Stomach smooth muscle (tissue), 2 donors: ENCODE measurements at regions not wholly inside any gene's neighbourhood (a gene's known extent, or its start where the extent isn't known, plus 50 kb on each side); places are given as distances from the start of the nearest gene placed in this dataset.

Experiments
- H3K27ac ChIP-seq: one replicate; pipeline ENCODE4 v1.7.0; 2013; ENCODE audit warnings: mild to moderate bottlenecking, low read length, inconsistent platforms
- H3K27me3 ChIP-seq, 2 donors: one replicate each; pipeline ENCODE4 v1.7.0; 2013; ENCODE audit warnings: low read length in 2 of 2; ENCODE audit not compliant: insufficient read depth in 2 of 2, control insufficient read depth in 1 of 2
- H3K36me3 ChIP-seq, 2 donors: one replicate each; pipeline ENCODE4 v1.7.0; 2013; ENCODE audit warnings: low read length in 2 of 2; ENCODE audit not compliant: control insufficient read depth in 2 of 2, insufficient read depth in 2 of 2
- H3K4me1 ChIP-seq: one replicate; pipeline ENCODE4 v1.7.0; 2013; ENCODE audit warnings: low read length; ENCODE audit not compliant: control insufficient read depth, insufficient read depth
- H3K4me3 ChIP-seq, 2 donors: one replicate each; pipeline ENCODE4 v1.7.0; 2013; ENCODE audit warnings: low read length in 2 of 2
- H3K9ac ChIP-seq, 2 donors: one replicate each; pipeline ENCODE4 v1.7.0; 2013; ENCODE audit warnings: low read length in 2 of 2, mild to moderate bottlenecking in 1 of 2
- H3K9me3 ChIP-seq, 2 donors: one replicate each; pipeline ENCODE4 v1.7.0; 2013; ENCODE audit warnings: low read length in 2 of 2; ENCODE audit not compliant: control insufficient read depth in 2 of 2
- donor health status: healthy.
- donor health status: Pancreatic carcinoma.

GRCh38 chr5:81914696-81915095, 57.1 kb upstream of the ATG10 start:
- no peaks in the 10 kb centered on the region for H3K27me3 ChIP-seq
- H3K4me3 ChIP-seq = no peak overlapping the region
- no peaks in the 10 kb centered on the region for H3K36me3 ChIP-seq
- H3K9ac ChIP-seq = no peak overlapping the region
- H3K9me3 ChIP-seq = no peaks in the 10 kb centered on the region
- no peaks in the 10 kb centered on the region for H3K4me1 ChIP-seq
- H3K27ac ChIP-seq = no peak overlapping the region

- no peak overlapping the region for H3K4me3 ChIP-seq
- H3K27ac ChIP-seq = no peak overlapping the region
- no peaks in the 10 kb centered on the region for H3K36me3 ChIP-seq
- H3K4me1 ChIP-seq = peaks cover 2% of the 10 kb centered on the region
- H3K9me3 ChIP-seq = no peaks in the 10 kb centered on the region
- H3K27me3 ChIP-seq = no peaks in the 10 kb centered on the region
- no peak overlapping the region for H3K9ac ChIP-seq
Measured at GRCh38 chr5:81912933-81913332, 58.9 kb upstream of the ATG10 start.

DNA sequence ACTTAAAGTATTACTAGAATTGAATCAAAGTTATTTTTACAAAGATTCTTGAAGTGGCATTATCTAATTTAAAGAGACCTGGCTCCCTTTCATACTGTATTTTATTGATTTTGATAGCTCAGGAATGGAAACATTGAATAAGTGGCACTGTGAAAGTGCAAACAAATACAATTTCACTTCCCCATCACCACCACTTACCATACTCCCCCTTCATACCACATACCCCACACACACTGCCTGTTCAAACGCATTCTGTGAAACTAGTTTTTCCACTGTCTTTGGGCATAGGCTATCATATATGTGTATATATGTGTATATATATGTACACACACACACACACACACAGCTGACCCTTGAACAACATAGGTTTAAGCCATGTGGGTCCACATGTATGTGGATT, 62.1 kb upstream of the ATG10 start:
- H3K4me1 ChIP-seq = peaks cover 4% of the 10 kb centered on the region
- H3K36me3 ChIP-seq = no peaks in the 10 kb centered on the region
- H3K9me3 ChIP-seq = no peaks in the 10 kb centered on the region
- no peaks in the 10 kb centered on the region for H3K27me3 ChIP-seq
- no peak overlapping the region for H3K9ac ChIP-seq
- no peak overlapping the region for H3K4me3 ChIP-seq
- no peak overlapping the region for H3K27ac ChIP-seq

DNA sequence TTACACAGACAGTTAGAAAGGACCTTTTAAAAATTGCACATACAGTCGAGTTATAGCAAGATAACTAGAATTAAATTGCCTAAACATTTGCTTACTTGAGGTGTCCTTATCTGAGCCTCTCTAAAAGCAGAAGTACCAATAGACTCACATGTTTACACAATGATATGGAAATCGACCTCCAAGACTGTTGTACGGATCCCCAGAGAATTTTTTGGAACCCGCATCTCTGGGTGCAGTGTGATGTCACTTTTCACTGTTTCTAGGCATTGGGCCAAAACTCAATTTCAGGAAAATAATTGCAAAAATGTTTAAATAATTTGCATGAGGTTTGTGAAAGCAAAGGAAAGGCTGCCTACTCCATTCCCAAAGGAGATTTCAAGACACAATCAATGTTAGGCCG, 63.1 kb upstream of the ATG10 start:
- Histone ChIP-seq H3K4me1 (peaks cover 4% of the 10 kb centered on the region), H3K36me3 (no peaks in the 10 kb centered on the region), H3K9me3 (no peaks in the 10 kb centered on the region), H3K27me3 (no peaks in the 10 kb centered on the region), H3K9ac (no peak overlapping the region), H3K27ac (no peak overlapping the region), H3K4me3 (no peak overlapping the region)

GRCh38 chr5:81908044-81908443, 63.8 kb upstream of the ATG10 start:
- Histone ChIP-seq H3K36me3 (no peaks in the 10 kb centered on the region), H3K27me3 (no peaks in the 10 kb centered on the region), H3K4me1 (peaks cover 4% of the 10 kb centered on the region), H3K9ac (no peak overlapping the region), H3K4me3 (no peak overlapping the region), H3K9me3 (no peaks in the 10 kb centered on the region), H3K27ac (no peak overlapping the region)

DNA sequence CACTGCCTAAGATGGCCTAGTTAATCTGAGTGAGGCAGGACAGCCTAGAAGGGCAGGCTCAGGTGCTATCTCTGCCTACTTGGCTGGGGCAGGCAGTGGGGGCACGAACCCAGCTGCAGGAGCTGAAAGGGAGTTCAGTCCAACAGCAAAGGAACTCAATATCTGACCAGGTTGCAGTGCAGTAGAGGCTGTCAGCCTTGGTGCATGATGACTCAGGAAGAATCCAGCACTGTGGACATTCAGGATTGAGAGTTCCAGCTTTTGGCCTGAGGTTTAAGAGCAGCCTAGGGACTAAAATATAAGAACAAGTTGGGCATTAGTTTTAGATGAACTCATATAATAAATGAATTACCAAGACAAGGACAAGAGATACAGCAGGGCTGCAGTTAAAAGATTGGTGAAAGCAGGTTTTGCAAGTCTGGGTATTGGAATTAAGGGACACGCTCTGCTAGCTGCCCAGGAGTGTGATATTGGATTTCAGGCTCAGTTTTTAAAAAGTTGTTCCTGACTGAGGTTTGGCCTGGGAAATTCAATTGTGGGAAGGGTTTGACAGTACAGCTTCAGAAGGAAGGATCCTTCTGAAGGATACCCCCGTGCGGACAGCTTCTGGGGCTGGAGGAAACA, 64.7 kb upstream of the ATG10 start:
- H3K4me1 ChIP-seq = peaks cover 4% of the 10 kb centered on the region
- H3K27me3 ChIP-seq = no peaks in the 10 kb centered on the region
- H3K27ac ChIP-seq = no peak overlapping the region
- no peaks in the 10 kb centered on the region for H3K36me3 ChIP-seq
- no peak overlapping the region for H3K4me3 ChIP-seq
- no peaks in the 10 kb centered on the region for H3K9me3 ChIP-seq
- H3K9ac ChIP-seq = no peak overlapping the region

GRCh38 chr5:81906086-81906485, 65.7 kb upstream of the ATG10 start:
- H3K4me1 ChIP-seq = peaks cover 4% of the 10 kb centered on the region
- no peak overlapping the region for H3K9ac ChIP-seq
- no peak overlapping the region for H3K27ac ChIP-seq
- H3K4me3 ChIP-seq = no peak overlapping the region
- no peaks in the 10 kb centered on the region for H3K36me3 ChIP-seq
- H3K9me3 ChIP-seq = no peaks in the 10 kb centered on the region
- H3K27me3 ChIP-seq = no peaks in the 10 kb centered on the region

- no peak overlapping the region for H3K4me3 ChIP-seq
- H3K9ac ChIP-seq = no peak overlapping the region
- peaks cover 4% of the 10 kb centered on the region for H3K4me1 ChIP-seq
- H3K36me3 ChIP-seq = no peaks in the 10 kb centered on the region
- H3K27me3 ChIP-seq = no peaks in the 10 kb centered on the region
- H3K9me3 ChIP-seq = no peaks in the 10 kb centered on the region
- no peak overlapping the region for H3K27ac ChIP-seq
Measured at GRCh38 chr5:81904861-81905260, 67.0 kb upstream of the ATG10 start.

DNA sequence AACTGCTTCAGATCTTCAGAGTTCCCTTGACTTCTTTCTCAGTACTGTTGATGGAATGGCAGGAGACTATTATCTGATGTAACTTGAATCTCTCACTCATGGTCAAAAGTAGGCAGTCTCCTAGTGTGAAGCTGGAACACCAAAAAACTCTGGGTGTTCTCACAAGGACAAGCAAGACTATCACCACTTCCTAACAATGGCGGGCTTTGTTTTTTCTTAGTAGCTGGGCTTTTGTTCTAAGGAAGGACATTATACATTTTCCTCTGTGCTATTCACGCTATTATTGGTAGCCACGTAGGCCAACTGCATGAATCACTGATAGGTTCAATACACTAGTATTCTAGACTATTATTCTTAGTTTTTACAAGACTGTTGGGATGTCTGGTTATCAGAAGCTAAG, 67.7 kb upstream of the ATG10 start:
- H3K9ac ChIP-seq = no peak overlapping the region

GRCh38 chr5:81901586-81901985, 70.2 kb upstream of the ATG10 start:
- H3K9me3 ChIP-seq = no peaks in the 10 kb centered on the region
- no peaks in the 10 kb centered on the region for H3K4me1 ChIP-seq
- no peaks in the 10 kb centered on the region for H3K27me3 ChIP-seq
- H3K36me3 ChIP-seq = no peaks in the 10 kb centered on the region
- H3K27ac ChIP-seq = no peak overlapping the region
- no peak overlapping the region for H3K9ac ChIP-seq
- no peak overlapping the region for H3K4me3 ChIP-seq

More for the DNA sequence above, 67.7 kb upstream of the ATG10 start:
- Histone ChIP-seq H3K27ac (no peak overlapping the region), H3K9me3 (no peaks in the 10 kb centered on the region), H3K4me1 (peaks cover 4% of the 10 kb centered on the region), H3K4me3 (no peak overlapping the region), H3K36me3 (no peaks in the 10 kb centered on the region), H3K27me3 (no peaks in the 10 kb centered on the region)

- Histone ChIP-seq H3K4me1 (no peaks in the 10 kb centered on the region), H3K36me3 (no peaks in the 10 kb centered on the region), H3K27ac (no peak overlapping the region), H3K4me3 (no peak overlapping the region), H3K9me3 (no peaks in the 10 kb centered on the region), H3K9ac (no peak overlapping the region), H3K27me3 (no peaks in the 10 kb centered on the region)
Measured at GRCh38 chr5:81899123-81899522, 72.7 kb upstream of the ATG10 start.
